ENCODE measurements at regions not wholly inside any gene's neighbourhood (a gene's known extent, or its start where the extent isn't known, plus 50 kb on each side); places are given as distances from the start of the nearest gene placed in this dataset.

DNA sequence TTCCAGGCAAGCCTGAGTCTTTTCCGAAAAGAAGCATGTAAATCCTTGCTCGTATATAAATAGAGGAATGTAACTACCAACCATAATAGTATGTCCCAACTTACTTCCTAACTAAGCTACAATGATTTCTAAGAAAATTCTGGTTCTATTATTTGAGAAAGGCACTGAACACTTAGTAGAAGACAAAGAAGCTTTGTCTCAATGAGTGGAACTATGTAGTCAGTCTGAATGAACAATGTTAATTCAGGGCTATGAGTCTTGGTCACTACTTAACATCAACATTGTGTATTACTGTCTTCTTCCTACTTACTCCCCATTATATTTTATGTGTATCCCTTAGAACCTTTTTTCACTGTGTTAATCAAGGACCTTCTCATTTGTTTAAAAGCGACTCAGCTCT is 206.0 kb downstream of the CYB561 start:
- TF ChIP-seq, protein P1, sequence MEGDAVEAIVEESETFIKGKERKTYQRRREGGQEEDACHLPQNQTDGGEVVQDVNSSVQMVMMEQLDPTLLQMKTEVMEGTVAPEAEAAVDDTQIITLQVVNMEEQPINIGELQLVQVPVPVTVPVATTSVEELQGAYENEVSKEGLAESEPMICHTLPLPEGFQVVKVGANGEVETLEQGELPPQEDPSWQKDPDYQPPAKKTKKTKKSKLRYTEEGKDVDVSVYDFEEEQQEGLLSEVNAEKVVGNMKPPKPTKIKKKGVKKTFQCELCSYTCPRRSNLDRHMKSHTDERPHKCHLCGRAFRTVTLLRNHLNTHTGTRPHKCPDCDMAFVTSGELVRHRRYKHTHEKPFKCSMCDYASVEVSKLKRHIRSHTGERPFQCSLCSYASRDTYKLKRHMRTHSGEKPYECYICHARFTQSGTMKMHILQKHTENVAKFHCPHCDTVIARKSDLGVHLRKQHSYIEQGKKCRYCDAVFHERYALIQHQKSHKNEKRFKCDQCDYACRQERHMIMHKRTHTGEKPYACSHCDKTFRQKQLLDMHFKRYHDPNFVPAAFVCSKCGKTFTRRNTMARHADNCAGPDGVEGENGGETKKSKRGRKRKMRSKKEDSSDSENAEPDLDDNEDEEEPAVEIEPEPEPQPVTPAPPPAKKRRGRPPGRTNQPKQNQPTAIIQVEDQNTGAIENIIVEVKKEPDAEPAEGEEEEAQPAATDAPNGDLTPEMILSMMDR (IDR thresholded peaks at IDR 0.05): no peak
- TF ChIP-seq POLR2A (IDR thresholded peaks at IDR 0.05): no peak
